Fibroblast of mammary gland (primary cell): ENCODE measurements at regions not wholly inside any gene's neighbourhood (a gene's known extent, or its start where the extent isn't known, plus 50 kb on each side); places are given as distances from the start of the nearest gene placed in this dataset.
A peak's percentile ranks its signal among the peaks of the same experiment; 100 is the strongest.

Experiments
- DNase-seq: peaks from one replicate; pipeline ENCODE4 v3.0.0-alpha.2; 2010; ENCODE audit warnings: low read depth
- H3K4me3 ChIP-seq: 2 replicates; pipeline ENCODE4 v1.5.1; 2011; ENCODE audit warnings: low read depth, mild to moderate bottlenecking, low read length, moderate library complexity; ENCODE audit not compliant: control insufficient read depth
- TF ChIP-seq, protein P1 (sequence below): conservative IDR thresholded peaks from 2 replicates; pipeline ENCODE4 v1.5.1; 2011; ENCODE audit warnings: low read depth, low read length, inconsistent platforms; ENCODE audit not compliant: control insufficient read depth, insufficient read depth

GRCh38 chr15:95684693-95685115 lies 645.8 kb upstream of the NR2F2 start:
- TF ChIP-seq, protein P1, sequence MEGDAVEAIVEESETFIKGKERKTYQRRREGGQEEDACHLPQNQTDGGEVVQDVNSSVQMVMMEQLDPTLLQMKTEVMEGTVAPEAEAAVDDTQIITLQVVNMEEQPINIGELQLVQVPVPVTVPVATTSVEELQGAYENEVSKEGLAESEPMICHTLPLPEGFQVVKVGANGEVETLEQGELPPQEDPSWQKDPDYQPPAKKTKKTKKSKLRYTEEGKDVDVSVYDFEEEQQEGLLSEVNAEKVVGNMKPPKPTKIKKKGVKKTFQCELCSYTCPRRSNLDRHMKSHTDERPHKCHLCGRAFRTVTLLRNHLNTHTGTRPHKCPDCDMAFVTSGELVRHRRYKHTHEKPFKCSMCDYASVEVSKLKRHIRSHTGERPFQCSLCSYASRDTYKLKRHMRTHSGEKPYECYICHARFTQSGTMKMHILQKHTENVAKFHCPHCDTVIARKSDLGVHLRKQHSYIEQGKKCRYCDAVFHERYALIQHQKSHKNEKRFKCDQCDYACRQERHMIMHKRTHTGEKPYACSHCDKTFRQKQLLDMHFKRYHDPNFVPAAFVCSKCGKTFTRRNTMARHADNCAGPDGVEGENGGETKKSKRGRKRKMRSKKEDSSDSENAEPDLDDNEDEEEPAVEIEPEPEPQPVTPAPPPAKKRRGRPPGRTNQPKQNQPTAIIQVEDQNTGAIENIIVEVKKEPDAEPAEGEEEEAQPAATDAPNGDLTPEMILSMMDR = no peak
- peak; percentile 94 for DNase-seq
- no peak overlapping the region for H3K4me3 ChIP-seq

GRCh38 chr15:95687061-95687460 lies 643.4 kb upstream of the NR2F2 start:
- peak; percentile 63 for DNase-seq

DNA sequence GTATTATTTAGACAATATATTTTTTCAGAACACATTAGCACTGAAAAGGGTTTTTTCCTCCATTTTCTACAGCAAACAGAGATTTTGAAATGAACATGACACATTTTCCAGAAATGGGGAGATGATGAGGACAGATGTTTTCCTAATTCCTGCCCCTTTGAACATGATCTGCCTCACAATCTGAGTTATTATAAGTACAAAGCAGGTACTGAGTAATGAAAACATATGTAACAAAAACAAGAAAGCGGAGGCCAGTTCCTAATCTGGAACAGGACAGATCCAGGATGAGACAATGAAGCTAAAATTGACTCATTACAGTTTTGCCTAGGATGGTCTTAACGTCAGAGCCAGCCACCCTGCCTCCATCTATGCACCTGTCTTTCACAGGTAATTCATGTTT lies 642.8 kb upstream of the NR2F2 start:
- DNase-seq = peak; percentile 71
- TF ChIP-seq, protein P1 = no peak
- no peak overlapping the region for H3K4me3 ChIP-seq

More at GRCh38 chr15:95687061-95687460, 643.4 kb upstream of the NR2F2 start:
- no peak overlapping the region for H3K4me3 ChIP-seq
- TF ChIP-seq, protein P1 = no peak

DNA sequence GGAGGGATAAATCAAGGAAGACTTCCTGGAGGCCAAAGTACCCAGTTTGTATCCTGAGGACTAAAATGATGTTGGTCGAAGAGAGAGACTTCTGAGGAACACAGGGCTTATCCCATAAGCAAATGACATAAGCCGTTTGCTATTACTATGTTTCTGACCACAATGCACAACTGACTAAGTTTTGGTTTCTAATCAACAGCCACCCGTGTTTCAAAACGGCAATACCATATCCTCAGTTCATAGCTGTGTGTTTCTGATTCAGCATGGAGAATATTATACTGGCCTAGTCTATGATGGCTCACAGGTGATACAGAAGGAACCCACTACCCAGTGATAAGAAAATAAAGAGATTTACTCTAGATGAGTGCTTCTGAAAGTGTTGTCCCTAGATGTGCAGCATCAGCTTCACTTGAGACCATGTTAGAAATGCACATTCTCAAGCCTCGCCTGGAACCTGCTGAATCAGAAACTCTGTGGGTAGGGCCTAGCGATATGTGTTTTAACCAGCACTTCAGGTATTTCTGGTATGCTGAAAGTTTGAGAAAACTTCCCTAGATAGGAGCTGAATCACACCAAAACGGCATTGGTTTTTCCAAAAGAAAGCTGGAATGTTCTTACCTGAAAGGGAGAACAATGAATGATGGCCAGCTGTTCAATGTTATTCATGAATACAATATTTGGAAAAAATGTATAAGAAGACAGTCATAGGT lies 639.7 kb upstream of the NR2F2 start:
- no peak overlapping the region for H3K4me3 ChIP-seq
- DNase-seq = no peak
- TF ChIP-seq, protein P1 = no peak

DNA sequence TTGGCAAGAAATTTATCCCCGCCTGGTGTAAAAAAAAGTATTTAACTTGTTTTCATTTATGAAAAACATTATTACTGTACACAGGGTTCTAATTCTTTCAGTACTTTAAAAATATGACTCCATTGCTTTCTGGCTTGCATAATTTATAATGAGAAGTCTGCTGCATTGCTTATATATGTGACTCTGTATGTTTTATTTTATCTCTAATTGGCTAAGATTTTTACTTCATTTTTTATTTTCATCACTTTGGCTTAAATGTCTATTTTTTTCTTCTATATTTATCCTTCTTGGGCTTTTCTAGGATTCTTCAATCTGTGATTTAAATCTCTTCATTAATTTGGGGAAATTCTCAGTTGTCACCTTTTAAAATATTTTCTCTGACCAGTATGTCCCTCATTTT lies 636.6 kb upstream of the NR2F2 start:
- DNase-seq = peak; percentile 19
- TF ChIP-seq, protein P1 = no peak
- no peak overlapping the region for H3K4me3 ChIP-seq

- TF ChIP-seq, protein P1 = no peak
- DNase-seq = no peak
- no peak overlapping the region for H3K4me3 ChIP-seq
Observed at GRCh38 chr15:95698230-95698629, 632.3 kb upstream of the NR2F2 start.

GRCh38 chr15:95698951-95699350 lies 631.5 kb upstream of the NR2F2 start:
- peak; percentile 51 for DNase-seq
- H3K4me3 ChIP-seq = no peak overlapping the region
- TF ChIP-seq, protein P1 = no peak
